B cell (primary cell): ENCODE measurements at regions not wholly inside any gene's neighbourhood (a gene's known extent, or its start where the extent isn't known, plus 50 kb on each side); places are given as distances from the start of the nearest gene placed in this dataset.

ENCODE experiments used
- ATAC-seq: fragments of 200-7000 bp; cut with Tn5 transposase; one replicate; pipeline ENCODE4 v1.10.0; 2021; ENCODE audit warnings: low read depth, mild to moderate bottlenecking, moderate number of reproducible peaks, moderate library complexity
- CTCF ChIA-PET: fragments of 350-600 bp; sonication (Branson Sonifier 250); formaldehyde crosslinking; loops from one replicate; lab custom pipeline; 2021; ENCODE audit warnings: antibody characterized with exemption, inconsistent platforms; lab: Charles Lee
- POLR2A ChIA-PET: fragments of 350-600 bp; sonication (Branson Sonifier 250); formaldehyde crosslinking; loops from one replicate; lab custom pipeline; 2021; ENCODE audit warnings: antibody characterized with exemption; lab: Charles Lee
- DNase-seq: peaks from one replicate; pipeline ENCODE4 v3.0.0; 2013
- H2AFZ ChIP-seq: 2 replicates; pipeline ENCODE4 v1.6.1; 2012; ENCODE audit warnings: mild to moderate bottlenecking, low read depth, low read length; ENCODE audit not compliant: insufficient read depth, poor library complexity, severe bottlenecking
- H3K27ac ChIP-seq, 2 donors: 1 replicate in 1 of 2; 2 replicates in 1 of 2; pipeline ENCODE4 v1.5.1; 2012 to 2013; ENCODE audit warnings: low read length in 2 of 2, mild to moderate bottlenecking in 2 of 2, moderate library complexity in 1 of 2
- H3K27me3 ChIP-seq, 4 experiments: fragments of 200-600 bp in 1 of 4; sonication (generic) in 1 of 4; replicated peaks in 1 of 4; 1 replicate in 2 of 4; 2 replicates in 2 of 4; pipeline versions ENCODE4 v1.6.1 to v1.7.0; 2013 to 2016; ENCODE audit warnings: low read length in 3 of 4, mild to moderate bottlenecking in 2 of 4, mixed read lengths in 1 of 4, moderate library complexity in 1 of 4; ENCODE audit not compliant: insufficient read depth in 4 of 4, control insufficient read depth in 3 of 4; ENCODE audit errors: control extremely low read depth in 1 of 4
- H3K36me3 ChIP-seq, 2 experiments: replicated peaks in 1 of 2; 1 replicate in 1 of 2; 2 replicates in 1 of 2; pipeline versions ENCODE4 v1.6.1 to v1.7.1; 2013; ENCODE audit warnings: low read length in 1 of 2; ENCODE audit not compliant: insufficient read depth in 2 of 2, control insufficient read depth in 1 of 2; ENCODE audit errors: control extremely low read depth in 1 of 2, extremely low read depth in 1 of 2
- H3K4me1 ChIP-seq, 2 donors: fragments of 200-600 bp in 1 of 2; sonication (generic) in 1 of 2; 1 replicate in 1 of 2; 2 replicates in 1 of 2; pipeline versions ENCODE4 v1.5.1 to v1.6.1; 2013 to 2017; ENCODE audit warnings: low read length in 2 of 2; ENCODE audit not compliant: control insufficient read depth in 2 of 2, insufficient read depth in 2 of 2
- H3K4me2 ChIP-seq: replicated peaks from 2 replicates; pipeline ENCODE3; 2012; ENCODE audit warnings: mild to moderate bottlenecking, low read depth, low read length; ENCODE audit not compliant: poor library complexity, severe bottlenecking
- H3K4me3 ChIP-seq, 5 experiments: fragments of 200-600 bp in 1 of 5; sonication (generic) in 1 of 5; 1 replicate in 3 of 5; 2 replicates in 2 of 5; pipeline versions ENCODE4 v1.5.1 to v1.7.0; 2011 to 2016; ENCODE audit warnings: low read length in 4 of 5, mild to moderate bottlenecking in 4 of 5, low read depth in 2 of 5, control low read depth in 1 of 5, moderate library complexity in 1 of 5; ENCODE audit not compliant: insufficient read depth in 1 of 5; ENCODE audit errors: control extremely low read depth in 1 of 5, extremely low read depth in 1 of 5
- H3K79me2 ChIP-seq: fragments of 200-600 bp; sonication (generic); one replicate; pipeline ENCODE4 v1.6.0; 2016; ENCODE audit warnings: low read length; ENCODE audit not compliant: control insufficient read depth, insufficient read depth
- H3K9ac ChIP-seq: fragments of 200-600 bp; sonication (generic); 2 replicates; pipeline ENCODE4 v1.6.1; 2017; ENCODE audit warnings: mild to moderate bottlenecking, low read length, moderate library complexity
- H3K9me3 ChIP-seq, 3 donors: one replicate each; pipeline versions ENCODE4 v1.6.1 to v1.7.1; 2013; ENCODE audit warnings: low read length in 2 of 3; ENCODE audit not compliant: control insufficient read depth in 2 of 3, insufficient read depth in 1 of 3; ENCODE audit errors: control extremely low read depth in 1 of 3
- H4K20me1 ChIP-seq: 2 replicates; pipeline ENCODE4 v1.6.0; 2012; ENCODE audit warnings: mild to moderate bottlenecking, low read length; ENCODE audit not compliant: insufficient read depth, control insufficient read depth, poor library complexity, severe bottlenecking
- H3K27ac Mint-ChIP-seq: one replicate; pipeline ENCODE4 v1.8.0; 2021; ENCODE audit warnings: mixed read lengths
- H3K27me3 Mint-ChIP-seq: one replicate; pipeline ENCODE4 v1.8.0; 2021; ENCODE audit warnings: mixed read lengths
- H3K4me1 Mint-ChIP-seq: one replicate; pipeline ENCODE4 v1.8.0; 2021; ENCODE audit warnings: mixed read lengths
- H3K4me3 Mint-ChIP-seq: one replicate; pipeline ENCODE4 v1.8.0; 2021; ENCODE audit warnings: mixed read lengths
- H3K9me3 Mint-ChIP-seq: one replicate; pipeline ENCODE4 v1.8.0; 2022; ENCODE audit warnings: mixed read lengths; ENCODE audit not compliant: insufficient read depth
- CTCF ChIP-seq: fragments of 200-600 bp; IDR thresholded peaks from one replicate; pipeline ENCODE4 v1.8.0; 2022; ENCODE audit warnings: antibody characterized with exemption, mild to moderate bottlenecking
- EZH2 ChIP-seq: IDR thresholded peaks from 2 replicates; pipeline ENCODE4 v1.6.1; 2012; ENCODE audit warnings: borderline replicate concordance, low read depth, mild to moderate bottlenecking, moderate library complexity, low read length; ENCODE audit not compliant: insufficient read depth, poor library complexity, severe bottlenecking
- WGBS: methylation state at CpG from one replicate; pipeline ENCODE4 v1.1.5; 2013; ENCODE audit warnings: missing lambda C conversion rate; ENCODE audit not compliant: insufficient coverage; 5-methylcytosine and 5-hydroxymethylcytosine counted together
- intact Hi-C: fragments of 100-400 bp; cut with micrococcal nuclease; formaldehyde crosslinking; loops from one replicate; pipeline ENCODE4 v1.10.0; 2022

GRCh38 chr20:50261471-50262212, 71.0 kb downstream of the CEBPB start:
- no peak for ATAC-seq
- Histone ChIP-seq H3K36me3 (no peaks in the 10 kb centered on the region), H3K4me3 (no peak overlapping the region), H3K79me2 (no peaks in the 10 kb centered on the region), H3K27me3 (no peaks in the 10 kb centered on the region), H3K4me1 (no peaks in the 10 kb centered on the region), H3K4me2 (no peak overlapping the region), H2AFZ (no peak overlapping the region), H3K9me3 (peaks cover 0 to 3% (median 0%) of the 10 kb centered on the region in 3 donors), H3K9ac (no peak overlapping the region), H4K20me1 (no peaks in the 10 kb centered on the region), H3K27ac (no peak overlapping the region)
- Mint-ChIP-seq H3K27ac (no peak overlapping the region), H3K4me1 (no peaks in the 10 kb centered on the region), H3K27me3 (no peaks in the 10 kb centered on the region), H3K4me3 (no peak overlapping the region), H3K9me3 (no peaks in the 10 kb centered on the region)
- no peak for DNase-seq
- TF ChIP-seq EZH2 = no peak
- no peak for TF ChIP-seq CTCF
- intact Hi-C loops = no loop called here
- ChIA-PET CTCF (no interaction called here), POLR2A (no interaction called here)
- 79% methylated on average over 4 of the region's 7 CpGs for WGBS

- no peak overlapping the region for H3K9ac ChIP-seq
- Mint-ChIP-seq H3K9me3 (no peaks in the 10 kb centered on the region), H3K27me3 (no peaks in the 10 kb centered on the region), H3K4me3 (no peak overlapping the region), H3K27ac (no peak overlapping the region), H3K4me1 (no peaks in the 10 kb centered on the region)
- no peaks in the 10 kb centered on the region for H3K36me3 ChIP-seq
- H2AFZ ChIP-seq = no peak overlapping the region
- POLR2A ChIA-PET = no interaction called here
- no peaks in the 10 kb centered on the region for H3K4me1 ChIP-seq
- no peak for ATAC-seq
- CTCF ChIA-PET = no interaction called here
- H3K27me3 ChIP-seq = no peaks in the 10 kb centered on the region
- H3K4me2 ChIP-seq = no peak overlapping the region
- TF ChIP-seq EZH2 = no peak
- TF ChIP-seq CTCF = no peak
- DNase-seq = no peak
- WGBS = 100% methylated on average over 1 of the region's 3 CpGs
- H3K27ac ChIP-seq = no peak overlapping the region
- H3K79me2 ChIP-seq = no peaks in the 10 kb centered on the region
- intact Hi-C loops = no loop called here
- H3K4me3 ChIP-seq = no peak overlapping the region
- H4K20me1 ChIP-seq = no peaks in the 10 kb centered on the region
- H3K9me3 ChIP-seq = no peaks in the 10 kb centered on the region
Measured at GRCh38 chr20:50263831-50264230, 73.2 kb downstream of the CEBPB start.
